Stomach (tissue), 4 donors: ENCODE measurements at regions not wholly inside any gene's neighbourhood (a gene's known extent, or its start where the extent isn't known, plus 50 kb on each side); places are given as distances from the start of the nearest gene placed in this dataset.

Experiments used
- CTCF ChIP-seq, 7 experiments: fragments of 450-650 bp in 4 of 7; fragments of 200-600 bp in 3 of 7; sonication (generic) in 3 of 7; IDR thresholded peaks; one replicate each; pipeline ENCODE4 v1.5.1; 2016 to 2019; ENCODE audit warnings: antibody characterized with exemption in 7 of 7, control low read depth in 2 of 7, mild to moderate bottlenecking in 1 of 7
- EP300 ChIP-seq: sonication (generic); formaldehyde crosslinking; IDR thresholded peaks from one replicate; pipeline ENCODE4 v1.6.1; 2017; ENCODE audit warnings: antibody characterized with exemption
- POLR2A ChIP-seq, 4 donors: fragments of 450-650 bp; IDR thresholded peaks; one replicate each; pipeline ENCODE4 v1.6.1; 2016; ENCODE audit warnings: antibody characterized with exemption in 4 of 4, control low read depth in 2 of 4, mild to moderate bottlenecking in 1 of 4, moderate library complexity in 1 of 4
- POLR2AphosphoS5 ChIP-seq, 3 donors: sonication (generic); formaldehyde crosslinking; IDR thresholded peaks; one replicate each; pipeline ENCODE4 v1.6.1; 2016; ENCODE audit warnings: antibody characterized with exemption in 3 of 3

GRCh38 chr6:95093154-95093553 is 484.2 kb upstream of the MANEA start:
- no peak for TF ChIP-seq POLR2A (IDR thresholded peaks at IDR 0.05)
- no peak for TF ChIP-seq CTCF (IDR thresholded peaks at IDR 0.05)
- no peak for TF ChIP-seq EP300
- TF ChIP-seq POLR2AphosphoS5 (IDR thresholded peaks at IDR 0.05): no peak
